Islet precursor cell (in vitro differentiated cells): ENCODE measurements at regions not wholly inside any gene's neighbourhood (a gene's known extent, or its start where the extent isn't known, plus 50 kb on each side); places are given as distances from the start of the nearest gene placed in this dataset.
"Not testable (repeated sequence)": the region's sequence is repeated elsewhere in the genome, so short reads cannot be mapped to it uniquely, and the experiment has no call there.

ENCODE experiments used
- DNase-seq: peaks from one replicate; pipeline ENCODE4 v3.0.0-alpha.2; 2018

GRCh38 chr10:127610816-127611215 is 61.7 kb downstream of the NPS start:
- no peak for DNase-seq

- DNase-seq: no peak
Observed at GRCh38 chr10:127614484-127615017, 65.4 kb downstream of the NPS start.

GRCh38 chr10:127618797-127619196 is 69.7 kb downstream of the NPS start:
- no peak for DNase-seq

GRCh38 chr10:127619546-127620325 is 70.6 kb downstream of the NPS start:
- no peak for DNase-seq

- no peak for DNase-seq
Observed at GRCh38 chr10:127635882-127636281, 86.8 kb downstream of the NPS start.

- no peak for DNase-seq
Observed at GRCh38 chr10:127648885-127649284, 88.1 kb upstream of the FOXI2 start.

GRCh38 chr10:127649642-127650041 is 87.3 kb upstream of the FOXI2 start:
- DNase-seq: peak; percentile 65

- DNase-seq: no peak
Observed at GRCh38 chr10:127657056-127657455, 79.9 kb upstream of the FOXI2 start.

- not testable (repeated sequence) for DNase-seq
Observed at GRCh38 chr10:127676430-127676829, 60.6 kb upstream of the FOXI2 start.

GRCh38 chr10:127678091-127678490 is 58.9 kb upstream of the FOXI2 start:
- no peak for DNase-seq

GRCh38 chr10:127679642-127680255 is 57.2 kb upstream of the FOXI2 start:
- DNase-seq: no peak
